Fibroblast of lung (primary cell): ENCODE measurements at regions not wholly inside any gene's neighbourhood (a gene's known extent, or its start where the extent isn't known, plus 50 kb on each side); places are given as distances from the start of the nearest gene placed in this dataset.
"Not testable (repeated sequence)": the region's sequence is repeated elsewhere in the genome, so short reads cannot be mapped to it uniquely, and the experiment has no call there.

Experiments used
- DNase-seq, 2 donors: peaks; one replicate each; pipeline versions ENCODE4 v3.0.0 to v3.0.0-alpha.2; 2010; ENCODE audit warnings: low read depth in 2 of 2
- H2AFZ ChIP-seq: 2 replicates; pipeline ENCODE4 v1.5.1; 2012; ENCODE audit warnings: low read length, control low read depth, inconsistent platforms
- H3K27ac ChIP-seq: 2 replicates; pipeline ENCODE4 v1.5.1; 2011; ENCODE audit warnings: low read length, control low read depth; ENCODE audit not compliant: insufficient read depth
- H3K27me3 ChIP-seq: 2 replicates; pipeline ENCODE4 v1.5.1; 2011; ENCODE audit warnings: mild to moderate bottlenecking, low read length; ENCODE audit not compliant: control insufficient read depth, insufficient read depth
- H3K36me3 ChIP-seq: 2 replicates; pipeline ENCODE4 v1.5.1; 2011; ENCODE audit warnings: low read length; ENCODE audit not compliant: control insufficient read depth, insufficient read depth
- H3K4me1 ChIP-seq: 2 replicates; pipeline ENCODE4 v1.5.1; 2011; ENCODE audit warnings: low read length; ENCODE audit not compliant: control insufficient read depth, insufficient read depth; ENCODE audit errors: extremely low read depth
- H3K4me2 ChIP-seq: 2 replicates; pipeline ENCODE4 v1.5.1; 2011; ENCODE audit warnings: low read length, control low read depth; ENCODE audit not compliant: insufficient read depth; ENCODE audit errors: extremely low read depth
- H3K4me3 ChIP-seq, 4 experiments: fragments of 200-600 bp in 1 of 4; sonication (generic) in 1 of 4; replicated peaks in 1 of 4; 2 replicates each; pipeline ENCODE4 v1.5.1; 2011 to 2016; ENCODE audit warnings: low read length in 4 of 4, low read depth in 3 of 4, mild to moderate bottlenecking in 3 of 4, control low read depth in 2 of 4, inconsistent platforms in 1 of 4, mixed read lengths in 1 of 4; ENCODE audit not compliant: insufficient read depth in 1 of 4; ENCODE audit errors: control extremely low read depth in 1 of 4
- H3K79me2 ChIP-seq: 2 replicates; pipeline ENCODE4 v1.5.1; 2012; ENCODE audit warnings: mild to moderate bottlenecking, low read length, inconsistent platforms; ENCODE audit not compliant: control insufficient read depth, insufficient read depth
- H3K9ac ChIP-seq: 2 replicates; pipeline ENCODE4 v1.5.1; 2011; ENCODE audit warnings: mild to moderate bottlenecking, low read length, control low read depth; ENCODE audit not compliant: insufficient read depth
- H3K9me3 ChIP-seq: 2 replicates; pipeline ENCODE4 v1.5.1; 2012; ENCODE audit warnings: low read depth, low read length; ENCODE audit not compliant: control insufficient read depth, insufficient read depth
- H4K20me1 ChIP-seq: 2 replicates; pipeline ENCODE4 v1.5.1; 2011; ENCODE audit warnings: low read length; ENCODE audit not compliant: control insufficient read depth, insufficient read depth; ENCODE audit errors: extremely low read depth
- CTCF ChIP-seq, 2 donors: IDR thresholded peaks in 1 of 2; conservative IDR thresholded peaks in 1 of 2; 1 replicate in 1 of 2; 2 replicates in 1 of 2; pipeline ENCODE4 v1.5.1; 2011 to 2012; ENCODE audit warnings: low read length in 2 of 2, control low read depth in 1 of 2, inconsistent platforms in 1 of 2, low read depth in 1 of 2, mild to moderate bottlenecking in 1 of 2
- EZH2 ChIP-seq: IDR thresholded peaks from 2 replicates; pipeline ENCODE4 v1.5.1; 2012; ENCODE audit warnings: low read length, control low read depth, mild to moderate bottlenecking; ENCODE audit errors: missing control alignments

GRCh38 chr4:14169460-14169859 is 541.9 kb upstream of the BOD1L1 start:
- H4K20me1 ChIP-seq, result no peaks in the 10 kb centered on the region
- H3K4me2 ChIP-seq, result no peak overlapping the region
- H3K9me3 ChIP-seq, result no peaks in the 10 kb centered on the region
- H3K27me3 ChIP-seq, result no peaks in the 10 kb centered on the region
- no peaks in the 10 kb centered on the region for H3K36me3 ChIP-seq
- peak; percentile 25 to 62 for DNase-seq
- no peaks in the 10 kb centered on the region for H3K4me1 ChIP-seq
- no peaks in the 10 kb centered on the region for H3K79me2 ChIP-seq
- no peak overlapping the region for H3K9ac ChIP-seq
- TF ChIP-seq EZH2 (no peak), CTCF (conservative IDR thresholded peaks at IDR 0.05 in 1 of 2, IDR thresholded peaks at IDR 0.05 in 1 of 2; ENCODE audit: low read depth in 1 of 2, low read length in 2 of 2) (no peak)
- no peak overlapping the region for H2AFZ ChIP-seq
- H3K27ac ChIP-seq, result peak overlapping the region; percentile 33
- H3K4me3 ChIP-seq, result no peak overlapping the region

GRCh38 chr4:14169940-14170339 is 542.4 kb upstream of the BOD1L1 start:
- H3K36me3 ChIP-seq, H3K27ac ChIP-seq, H2AFZ ChIP-seq, H4K20me1 ChIP-seq, H3K27me3 ChIP-seq, H3K9me3 ChIP-seq, H3K9ac ChIP-seq, H3K4me3 ChIP-seq, H3K4me2 ChIP-seq, DNase-seq, H3K4me1 ChIP-seq, H3K79me2 ChIP-seq: not testable (repeated sequence)

GRCh38 chr4:14176613-14177012 is 549.1 kb upstream of the BOD1L1 start:
- H2AFZ ChIP-seq, result no peak overlapping the region
- peaks cover 3% of the 10 kb centered on the region for H3K4me1 ChIP-seq
- TF ChIP-seq CTCF (conservative IDR thresholded peaks at IDR 0.05 in 1 of 2, IDR thresholded peaks at IDR 0.05 in 1 of 2; ENCODE audit: low read depth in 1 of 2, low read length in 2 of 2) (no peak), EZH2 (no peak)
- H3K79me2 ChIP-seq, result no peaks in the 10 kb centered on the region
- no peak overlapping the region for H3K4me2 ChIP-seq
- no peak for DNase-seq
- H3K9ac ChIP-seq, result no peak overlapping the region
- H3K9me3 ChIP-seq, result no peaks in the 10 kb centered on the region
- H3K27me3 ChIP-seq, result no peaks in the 10 kb centered on the region
- no peaks in the 10 kb centered on the region for H4K20me1 ChIP-seq
- no peak overlapping the region for H3K4me3 ChIP-seq
- no peaks in the 10 kb centered on the region for H3K36me3 ChIP-seq
- H3K27ac ChIP-seq, result no peak overlapping the region
